GM12874 (cell line): ENCODE measurements at regions not wholly inside any gene's neighbourhood (a gene's known extent, or its start where the extent isn't known, plus 50 kb on each side); places are given as distances from the start of the nearest gene placed in this dataset.

Experiments used
- TF ChIP-seq, protein P1 (sequence below): IDR thresholded peaks from 2 replicates; pipeline ENCODE4 v1.5.1; 2011; ENCODE audit warnings: low read depth, mild to moderate bottlenecking, control low read depth, low read length, moderate library complexity; ENCODE audit not compliant: insufficient read depth

DNA sequence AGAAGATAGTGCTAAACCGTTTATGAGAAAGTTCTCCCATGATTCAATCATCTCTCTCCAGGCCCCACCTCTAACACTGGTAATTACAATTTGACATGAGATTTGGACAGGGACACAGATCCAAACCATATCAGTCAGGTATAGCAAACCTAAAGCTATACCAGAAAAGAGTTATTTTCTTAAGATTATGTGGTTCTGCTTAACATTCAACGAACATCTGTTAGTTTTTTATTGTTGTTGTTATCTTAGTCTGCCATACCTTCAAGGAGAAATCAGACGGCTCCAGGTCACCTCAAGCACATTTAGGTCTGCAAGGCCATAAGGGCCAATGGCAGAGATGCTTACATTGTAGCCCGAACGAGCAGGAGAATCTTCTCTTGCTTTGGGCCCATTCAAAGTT, 89.5 kb upstream of the ETV3 start:
- TF ChIP-seq, protein P1, sequence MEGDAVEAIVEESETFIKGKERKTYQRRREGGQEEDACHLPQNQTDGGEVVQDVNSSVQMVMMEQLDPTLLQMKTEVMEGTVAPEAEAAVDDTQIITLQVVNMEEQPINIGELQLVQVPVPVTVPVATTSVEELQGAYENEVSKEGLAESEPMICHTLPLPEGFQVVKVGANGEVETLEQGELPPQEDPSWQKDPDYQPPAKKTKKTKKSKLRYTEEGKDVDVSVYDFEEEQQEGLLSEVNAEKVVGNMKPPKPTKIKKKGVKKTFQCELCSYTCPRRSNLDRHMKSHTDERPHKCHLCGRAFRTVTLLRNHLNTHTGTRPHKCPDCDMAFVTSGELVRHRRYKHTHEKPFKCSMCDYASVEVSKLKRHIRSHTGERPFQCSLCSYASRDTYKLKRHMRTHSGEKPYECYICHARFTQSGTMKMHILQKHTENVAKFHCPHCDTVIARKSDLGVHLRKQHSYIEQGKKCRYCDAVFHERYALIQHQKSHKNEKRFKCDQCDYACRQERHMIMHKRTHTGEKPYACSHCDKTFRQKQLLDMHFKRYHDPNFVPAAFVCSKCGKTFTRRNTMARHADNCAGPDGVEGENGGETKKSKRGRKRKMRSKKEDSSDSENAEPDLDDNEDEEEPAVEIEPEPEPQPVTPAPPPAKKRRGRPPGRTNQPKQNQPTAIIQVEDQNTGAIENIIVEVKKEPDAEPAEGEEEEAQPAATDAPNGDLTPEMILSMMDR: no peak

- TF ChIP-seq, protein P1: no peak
These were observed 88.5 kb upstream of the ETV3 start for GRCh38 chr1:157226739-157227138.

GRCh38 chr1:157219600-157219999, 81.4 kb upstream of the ETV3 start:
- TF ChIP-seq, protein P1: no peak

DNA sequence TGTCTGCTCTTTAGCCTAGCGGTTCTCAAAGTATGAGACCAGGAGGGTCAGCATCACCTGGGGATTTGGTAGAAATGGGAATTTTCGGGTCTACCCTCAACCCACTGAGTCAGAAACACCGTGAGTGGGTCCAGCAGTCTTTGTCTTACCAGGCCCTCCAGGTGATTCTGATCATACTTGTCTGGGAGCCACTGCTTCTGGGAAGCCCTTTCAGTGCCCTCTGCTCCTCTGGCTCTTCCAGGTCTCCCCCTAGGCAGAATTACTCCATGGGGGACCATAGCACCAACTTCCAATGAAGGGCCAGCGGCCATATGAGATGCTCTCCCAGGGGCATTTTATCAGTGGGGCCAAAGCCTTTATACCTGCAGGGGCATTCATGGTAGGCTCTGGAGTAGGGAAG, 81.0 kb upstream of the ETV3 start:
- TF ChIP-seq, protein P1: no peak

DNA sequence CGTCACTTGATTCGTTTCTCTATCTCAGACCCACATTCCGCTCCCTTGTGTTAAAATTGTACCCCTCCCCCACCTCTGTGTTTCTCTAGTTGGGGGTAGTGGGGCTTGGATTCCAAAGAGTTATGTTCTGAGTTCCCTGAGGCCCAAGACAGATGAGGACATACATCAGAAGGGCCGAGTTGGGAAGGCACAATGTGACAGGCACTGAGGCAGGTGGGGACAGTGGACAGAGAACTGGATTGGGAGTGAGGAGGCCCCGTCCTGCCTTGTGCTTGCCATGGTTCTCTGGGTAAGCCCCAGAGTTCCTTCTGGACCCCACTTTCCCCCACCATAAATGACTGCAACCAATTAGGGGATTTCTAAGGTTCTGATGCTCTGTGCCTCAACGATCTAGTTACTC, 80.5 kb upstream of the ETV3 start:
- TF ChIP-seq, protein P1: no peak

DNA sequence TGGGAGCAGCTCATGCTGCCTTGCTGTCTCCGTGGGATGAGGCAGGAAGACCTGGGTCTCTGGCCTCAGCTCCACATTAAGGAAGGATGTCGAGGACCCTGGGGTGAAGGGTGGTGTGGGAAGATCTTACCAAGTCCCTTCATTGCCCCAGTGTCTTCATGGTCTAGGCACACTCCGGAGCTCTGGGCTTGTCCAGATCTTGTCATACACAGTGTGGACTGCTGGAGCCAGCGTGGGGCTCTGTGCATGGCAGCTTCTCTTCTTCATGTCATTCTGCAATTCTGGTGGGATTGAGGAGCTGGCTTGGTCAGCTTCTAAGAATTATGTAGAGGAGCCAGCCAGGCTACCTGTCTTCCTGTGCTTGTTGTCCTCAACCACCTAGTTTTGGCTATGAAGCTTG, 79.3 kb upstream of the ETV3 start:
- TF ChIP-seq, protein P1: no peak

DNA sequence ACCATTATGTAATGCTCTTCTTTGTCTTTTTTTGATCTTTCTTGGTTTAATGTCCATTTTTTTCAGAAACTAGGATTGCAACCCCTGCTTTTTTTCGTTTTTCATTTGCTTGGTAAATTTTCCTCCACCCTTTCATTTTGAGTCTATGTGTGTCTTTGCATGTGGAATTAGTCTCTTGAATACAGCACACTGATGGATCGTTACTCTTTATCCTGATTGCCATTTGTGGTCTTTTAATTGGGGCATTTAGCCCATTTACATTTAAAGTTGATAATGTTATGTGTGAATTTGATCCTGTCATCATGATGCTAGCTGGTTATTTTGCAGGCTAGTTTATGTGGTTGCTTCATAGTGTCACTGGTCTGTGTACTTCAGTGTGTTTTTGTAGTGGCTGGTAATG, 75.6 kb upstream of the ETV3 start:
- TF ChIP-seq, protein P1: no peak

GRCh38 chr1:157209514-157209913, 71.3 kb upstream of the ETV3 start:
- TF ChIP-seq, protein P1: no peak
